GM21447 (cell line): ENCODE measurements at regions not wholly inside any gene's neighbourhood (a gene's known extent, or its start where the extent isn't known, plus 50 kb on each side); places are given as distances from the start of the nearest gene placed in this dataset.
"Not testable (repeated sequence)": the region's sequence is repeated elsewhere in the genome, so short reads cannot be mapped to it uniquely, and the experiment has no call there.

Experiments
- ATAC-seq: cut with Tn5 transposase; IDR thresholded peaks from one replicate; pipeline ENCODE4 v1.9.1; 2021; ENCODE audit not compliant: unreplicated experiment

DNA sequence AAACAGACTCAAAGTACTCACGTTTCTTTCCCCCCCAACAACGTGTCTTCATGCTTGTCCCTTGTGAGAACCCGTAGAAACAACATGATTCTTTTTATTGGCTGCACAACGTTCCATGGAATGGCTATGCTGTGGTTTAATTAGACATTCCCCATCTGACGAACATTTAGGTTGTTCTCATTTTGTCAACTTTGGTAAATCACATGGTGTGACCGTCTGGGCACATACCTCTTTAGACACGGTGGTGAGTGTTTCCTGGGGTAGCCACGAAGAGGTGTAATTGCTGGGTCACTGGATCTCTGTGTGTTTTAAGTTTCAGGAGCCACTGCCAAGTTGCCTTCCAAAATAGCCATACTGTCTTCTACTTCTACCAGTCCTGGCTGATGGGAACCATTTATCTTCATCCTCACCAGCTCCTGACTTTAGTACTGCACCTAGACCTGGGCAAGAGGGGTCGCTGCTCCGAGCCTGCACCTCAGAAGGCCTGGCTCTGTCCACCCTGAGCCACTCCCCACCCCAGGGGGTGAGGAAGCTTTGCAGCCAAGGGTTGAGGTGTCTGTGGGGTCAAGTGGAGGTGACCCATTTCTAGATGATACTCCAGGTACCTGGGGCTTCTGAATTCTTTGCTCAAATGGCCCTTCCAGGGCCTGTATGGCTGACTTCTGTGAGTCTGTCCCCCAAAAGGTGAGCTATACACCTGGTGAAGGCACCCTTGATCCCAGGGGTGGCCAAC lies 84.7 kb downstream of the IRX5 start:
- ATAC-seq = no peak

- ATAC-seq = no peak
These were observed 85.8 kb downstream of the IRX5 start for GRCh38 chr16:55016515-55016914.

DNA sequence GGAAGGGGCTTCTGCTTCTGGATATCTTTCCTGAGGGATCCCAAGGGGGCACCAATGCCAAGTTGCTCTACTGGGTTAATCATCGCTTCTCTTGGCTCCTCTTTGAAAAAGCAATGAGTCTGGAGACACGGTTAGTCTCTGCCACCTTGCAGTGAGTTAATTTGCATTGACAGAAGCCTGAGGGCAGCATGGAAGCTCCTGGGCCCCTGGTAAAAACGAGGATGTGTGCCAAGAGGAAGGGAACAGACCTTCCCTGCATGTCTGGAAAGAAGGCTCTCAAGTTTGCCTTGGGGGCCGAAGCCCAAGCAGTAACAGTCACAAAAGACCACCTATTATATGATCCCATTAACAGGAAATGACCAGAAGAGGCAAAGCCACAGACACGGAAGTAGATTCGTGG lies 86.7 kb downstream of the IRX5 start:
- ATAC-seq = no peak

- no peak for ATAC-seq
These were observed 88.2 kb downstream of the IRX5 start for GRCh38 chr16:55018881-55019280.

DNA sequence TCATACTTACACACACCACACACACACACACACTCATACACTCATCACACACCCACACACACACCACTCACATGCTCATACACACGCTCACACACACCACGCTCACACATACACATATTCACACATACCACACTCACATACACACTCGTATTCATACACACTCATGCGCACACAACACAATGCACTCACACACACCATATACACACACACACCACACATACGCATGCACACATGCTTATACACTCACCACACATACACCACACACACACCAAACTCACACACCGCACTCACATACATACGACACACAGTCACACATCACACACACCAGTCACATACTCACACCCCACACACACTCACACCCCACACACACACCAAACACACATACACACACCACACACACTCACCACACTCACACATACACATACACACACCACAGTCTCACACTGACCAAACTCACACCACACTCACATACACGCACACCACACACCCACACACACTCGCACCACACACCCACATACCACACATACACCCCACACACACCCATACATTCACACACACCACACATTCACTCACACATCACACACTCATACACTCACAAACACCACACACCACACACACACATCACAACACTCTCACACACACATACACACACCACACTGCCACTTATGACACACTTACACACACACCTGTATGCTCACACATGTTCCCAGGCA lies 88.9 kb downstream of the IRX5 start:
- no peak for ATAC-seq

GRCh38 chr16:55021595-55022475 lies 91.2 kb downstream of the IRX5 start:
- ATAC-seq = no peak

DNA sequence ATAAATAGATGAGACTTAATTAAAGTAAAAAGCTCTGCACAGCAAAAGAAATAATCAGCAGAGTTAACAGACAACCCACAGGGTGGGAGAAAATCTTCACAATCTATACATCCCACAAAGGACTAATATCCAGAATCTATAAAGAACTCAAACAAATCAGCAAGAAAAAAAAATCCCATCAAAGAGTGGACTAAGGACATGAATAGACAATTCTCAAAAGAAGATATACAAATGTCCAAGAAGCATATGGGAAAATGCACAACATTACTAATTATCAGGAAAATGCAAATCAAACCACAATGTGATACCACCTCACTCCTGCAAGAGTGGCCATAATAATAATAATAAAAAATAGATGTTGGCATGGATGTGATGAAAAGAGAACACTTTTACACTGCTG lies 96.6 kb downstream of the IRX5 start:
- ATAC-seq = not testable (repeated sequence)

DNA sequence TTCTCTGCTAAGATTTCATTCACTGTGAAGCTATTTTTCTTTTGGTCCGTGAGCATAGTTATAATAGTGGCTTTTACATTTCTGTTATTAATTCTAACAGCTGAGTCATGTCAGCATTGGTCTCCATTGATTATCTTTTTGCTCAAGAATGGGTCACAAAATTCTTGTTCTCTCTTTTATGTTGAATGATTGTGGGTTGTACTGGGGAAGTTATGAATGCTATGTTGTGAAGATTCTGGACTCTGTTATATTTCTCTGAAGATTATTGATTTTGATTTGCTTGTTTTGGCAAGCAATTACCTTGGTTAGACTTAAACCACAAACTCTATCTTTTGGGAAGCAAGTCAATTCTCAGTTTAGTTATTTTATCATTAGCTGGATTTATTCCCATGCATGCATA lies 98.8 kb downstream of the IRX5 start:
- no peak for ATAC-seq

GRCh38 chr16:55030944-55031343 lies 100.3 kb downstream of the IRX5 start:
- no peak for ATAC-seq

DNA sequence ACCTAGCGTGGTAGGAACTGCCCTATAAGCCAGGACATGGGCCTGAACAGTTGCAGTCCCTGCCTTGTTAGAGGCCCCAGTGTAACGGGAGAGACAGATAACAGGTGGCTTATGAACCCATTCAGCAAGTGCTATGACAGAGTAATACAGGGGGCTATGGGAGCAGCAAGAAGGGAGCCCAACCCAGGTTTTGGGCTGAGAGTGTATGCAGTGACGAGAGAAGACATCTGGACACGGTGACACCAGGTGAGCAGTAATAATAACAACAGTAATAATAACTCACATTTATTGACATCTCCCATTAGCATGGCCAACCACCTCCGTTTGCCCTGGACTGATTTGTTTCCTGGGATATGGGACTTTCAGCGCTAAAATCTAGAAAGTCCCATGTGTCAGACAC lies 100.8 kb downstream of the IRX5 start:
- no peak for ATAC-seq

- ATAC-seq = no peak
These were observed 102.8 kb downstream of the IRX5 start for GRCh38 chr16:55033225-55034156.

DNA sequence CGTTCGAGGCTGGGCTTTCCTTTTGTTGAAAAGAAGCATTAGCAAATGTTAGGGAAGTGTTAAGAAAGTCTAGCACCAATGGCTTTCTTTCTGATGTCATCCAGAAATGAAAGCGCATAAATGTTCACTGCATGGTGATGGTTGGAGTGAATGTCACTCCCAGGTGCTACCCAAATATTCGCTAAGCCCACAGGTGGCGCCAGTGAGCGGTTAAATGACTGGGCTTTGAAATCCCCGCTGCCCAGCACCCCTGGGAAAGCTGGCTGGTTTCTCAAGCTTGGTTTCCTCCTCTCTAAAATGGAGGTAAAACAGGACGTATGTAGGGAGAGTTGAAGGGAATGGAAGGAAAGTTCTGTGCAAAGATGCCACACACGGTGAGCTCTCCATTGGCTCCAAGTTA lies 104.4 kb downstream of the IRX5 start:
- ATAC-seq = no peak

- ATAC-seq = no peak
These were observed 105.3 kb downstream of the IRX5 start for GRCh38 chr16:55035956-55036355.

- ATAC-seq = no peak
These were observed 105.7 kb downstream of the IRX5 start for GRCh38 chr16:55036371-55036821.

DNA sequence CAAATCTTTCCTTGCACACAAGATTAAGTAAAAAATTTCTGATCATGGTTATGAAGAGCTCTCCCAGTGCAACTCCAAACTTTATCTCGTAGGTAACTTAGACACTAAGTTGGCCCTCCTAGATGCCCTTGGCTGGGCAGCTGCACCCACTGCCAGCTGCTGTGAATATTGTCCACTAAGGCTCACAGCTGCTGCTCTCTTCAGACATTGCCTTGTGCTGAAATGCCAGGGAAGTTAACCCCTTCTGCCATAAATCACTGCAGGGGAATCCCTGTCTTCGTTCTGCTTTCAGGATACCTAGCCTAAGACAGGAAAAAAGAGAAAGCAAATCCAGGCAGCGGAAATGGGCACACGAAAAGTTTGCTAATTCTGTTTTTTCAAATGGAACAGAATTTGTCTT lies 106.4 kb downstream of the IRX5 start:
- no peak for ATAC-seq

- no peak for ATAC-seq
These were observed 107.3 kb downstream of the IRX5 start for GRCh38 chr16:55037966-55038365.

GRCh38 chr16:55039042-55039441 lies 108.4 kb downstream of the IRX5 start:
- no peak for ATAC-seq

DNA sequence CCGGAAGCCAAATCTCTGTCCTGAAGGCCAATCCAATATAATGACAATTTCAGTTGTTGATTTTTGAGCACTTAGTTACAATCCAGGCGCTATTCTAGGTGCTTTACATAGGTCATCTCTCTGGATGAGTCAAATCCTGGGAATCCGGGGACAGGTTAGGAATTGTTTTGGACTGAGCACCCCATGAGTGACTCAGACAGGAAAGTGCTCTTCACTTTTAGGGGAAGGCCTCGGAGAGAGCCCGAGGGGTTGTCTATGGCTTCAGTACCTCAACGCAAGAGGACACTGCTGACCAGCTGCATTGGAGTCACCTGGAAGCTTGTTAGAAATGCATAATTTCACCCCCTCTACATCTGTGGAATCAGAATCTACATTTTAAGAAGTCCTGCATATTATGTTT lies 108.8 kb downstream of the IRX5 start:
- no peak for ATAC-seq

DNA sequence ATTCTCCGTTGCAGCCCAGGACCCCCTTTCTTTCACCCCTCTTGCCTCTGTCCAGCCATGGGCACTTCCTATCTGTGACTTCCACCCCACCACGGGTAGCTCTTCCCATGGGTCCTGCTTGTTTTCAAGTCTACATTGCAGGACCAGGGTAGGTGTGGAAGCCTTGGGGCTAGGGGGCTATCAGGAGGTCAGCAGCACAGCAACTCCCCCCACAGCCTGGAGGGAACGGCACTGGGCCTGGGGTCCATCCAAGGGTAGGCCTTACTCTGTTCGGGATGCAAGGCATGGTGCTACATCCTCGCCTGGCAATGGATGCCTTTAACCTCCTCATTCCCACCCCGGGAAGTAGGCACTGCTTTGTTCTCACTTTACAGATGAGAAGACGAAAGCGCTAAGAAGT lies 109.3 kb downstream of the IRX5 start:
- ATAC-seq = no peak

- no peak for ATAC-seq
These were observed 109.9 kb downstream of the IRX5 start for GRCh38 chr16:55040366-55041086.
